ENCODE measurements at regions not wholly inside any gene's neighbourhood (a gene's known extent, or its start where the extent isn't known, plus 50 kb on each side); places are given as distances from the start of the nearest gene placed in this dataset.

DNA sequence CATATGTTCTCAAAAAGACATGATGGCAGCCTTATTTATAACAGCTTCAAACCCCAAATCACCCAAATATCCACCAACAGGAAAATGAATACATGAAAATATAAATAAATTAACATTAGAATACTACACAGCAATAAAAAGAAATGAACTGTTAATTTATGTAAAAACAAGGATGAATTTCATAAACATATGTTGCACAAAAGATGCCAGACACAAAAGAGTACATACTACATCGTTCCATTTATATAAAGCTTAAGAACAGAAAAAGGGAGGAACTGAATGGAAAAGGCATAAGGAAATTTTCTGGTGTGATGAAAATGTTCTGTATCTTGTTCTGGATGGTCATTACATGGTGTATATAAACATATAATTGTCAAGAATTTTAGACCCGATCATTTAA, 69.9 kb upstream of the TUSC7 start:
- TF ChIP-seq, protein P1, sequence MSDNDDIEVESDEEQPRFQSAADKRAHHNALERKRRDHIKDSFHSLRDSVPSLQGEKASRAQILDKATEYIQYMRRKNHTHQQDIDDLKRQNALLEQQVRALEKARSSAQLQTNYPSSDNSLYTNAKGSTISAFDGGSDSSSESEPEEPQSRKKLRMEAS (IDR thresholded peaks at IDR 0.05): no peak
- TF ChIP-seq ZBTB7A (IDR thresholded peaks at IDR 0.05; ENCODE audit: low read depth) (no peak), TAF1 (IDR thresholded peaks at IDR 0.05; ENCODE audit: low read depth) (no peak), CREB1 (IDR thresholded peaks at IDR 0.05; ENCODE audit: low read depth) (no peak), FOXM1 (IDR thresholded peaks at IDR 0.05; ENCODE audit: borderline replicate concordance, low read depth) (no peak), TEAD4 (IDR thresholded peaks at IDR 0.05) (no peak), YY1 (IDR thresholded peaks at IDR 0.05; ENCODE audit: low read depth) (no peak), CEBPB (IDR thresholded peaks at IDR 0.05) (no peak), NFIC (IDR thresholded peaks at IDR 0.05) (no peak), EGR1 (IDR thresholded peaks at IDR 0.05) (no peak), EP300 (IDR thresholded peaks at IDR 0.05; ENCODE audit: borderline replicate concordance) (no peak)
- TF ChIP-seq, protein P2, sequence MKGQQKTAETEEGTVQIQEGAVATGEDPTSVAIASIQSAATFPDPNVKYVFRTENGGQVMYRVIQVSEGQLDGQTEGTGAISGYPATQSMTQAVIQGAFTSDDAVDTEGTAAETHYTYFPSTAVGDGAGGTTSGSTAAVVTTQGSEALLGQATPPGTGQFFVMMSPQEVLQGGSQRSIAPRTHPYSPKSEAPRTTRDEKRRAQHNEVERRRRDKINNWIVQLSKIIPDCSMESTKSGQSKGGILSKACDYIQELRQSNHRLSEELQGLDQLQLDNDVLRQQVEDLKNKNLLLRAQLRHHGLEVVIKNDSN (IDR thresholded peaks at IDR 0.05): no peak

DNA sequence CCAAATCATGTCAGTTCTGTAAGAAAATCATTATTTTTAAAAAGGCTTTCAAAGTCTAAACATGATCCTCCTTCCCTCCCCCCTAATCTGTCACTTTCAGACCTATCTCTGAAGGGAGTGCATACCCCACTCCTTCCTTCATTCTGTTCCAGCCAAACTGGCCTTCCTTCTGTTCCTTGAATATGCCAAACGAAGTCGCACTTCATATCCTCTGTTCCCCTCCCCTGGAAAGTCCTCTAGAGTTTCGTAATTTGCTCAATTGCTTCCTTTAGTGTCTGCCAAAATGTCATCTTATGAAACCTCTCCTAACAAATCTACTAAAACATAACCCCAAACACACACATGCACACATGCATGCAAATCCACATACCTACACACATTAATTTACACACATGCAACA, 69.5 kb upstream of the TUSC7 start:
- TF ChIP-seq RAD21 (IDR thresholded peaks at IDR 0.05; ENCODE audit: low read depth): no peak
- no peak for TF ChIP-seq YY1 (IDR thresholded peaks at IDR 0.05; ENCODE audit: low read depth)
- TF ChIP-seq, protein P1 (IDR thresholded peaks at IDR 0.05): no peak
- TF ChIP-seq FOXM1 (IDR thresholded peaks at IDR 0.05; ENCODE audit: borderline replicate concordance, low read depth): no peak
- TF ChIP-seq CEBPB (IDR thresholded peaks at IDR 0.05): no peak
- TF ChIP-seq, protein P3, sequence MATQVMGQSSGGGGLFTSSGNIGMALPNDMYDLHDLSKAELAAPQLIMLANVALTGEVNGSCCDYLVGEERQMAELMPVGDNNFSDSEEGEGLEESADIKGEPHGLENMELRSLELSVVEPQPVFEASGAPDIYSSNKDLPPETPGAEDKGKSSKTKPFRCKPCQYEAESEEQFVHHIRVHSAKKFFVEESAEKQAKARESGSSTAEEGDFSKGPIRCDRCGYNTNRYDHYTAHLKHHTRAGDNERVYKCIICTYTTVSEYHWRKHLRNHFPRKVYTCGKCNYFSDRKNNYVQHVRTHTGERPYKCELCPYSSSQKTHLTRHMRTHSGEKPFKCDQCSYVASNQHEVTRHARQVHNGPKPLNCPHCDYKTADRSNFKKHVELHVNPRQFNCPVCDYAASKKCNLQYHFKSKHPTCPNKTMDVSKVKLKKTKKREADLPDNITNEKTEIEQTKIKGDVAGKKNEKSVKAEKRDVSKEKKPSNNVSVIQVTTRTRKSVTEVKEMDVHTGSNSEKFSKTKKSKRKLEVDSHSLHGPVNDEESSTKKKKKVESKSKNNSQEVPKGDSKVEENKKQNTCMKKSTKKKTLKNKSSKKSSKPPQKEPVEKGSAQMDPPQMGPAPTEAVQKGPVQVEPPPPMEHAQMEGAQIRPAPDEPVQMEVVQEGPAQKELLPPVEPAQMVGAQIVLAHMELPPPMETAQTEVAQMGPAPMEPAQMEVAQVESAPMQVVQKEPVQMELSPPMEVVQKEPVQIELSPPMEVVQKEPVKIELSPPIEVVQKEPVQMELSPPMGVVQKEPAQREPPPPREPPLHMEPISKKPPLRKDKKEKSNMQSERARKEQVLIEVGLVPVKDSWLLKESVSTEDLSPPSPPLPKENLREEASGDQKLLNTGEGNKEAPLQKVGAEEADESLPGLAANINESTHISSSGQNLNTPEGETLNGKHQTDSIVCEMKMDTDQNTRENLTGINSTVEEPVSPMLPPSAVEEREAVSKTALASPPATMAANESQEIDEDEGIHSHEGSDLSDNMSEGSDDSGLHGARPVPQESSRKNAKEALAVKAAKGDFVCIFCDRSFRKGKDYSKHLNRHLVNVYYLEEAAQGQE (IDR thresholded peaks at IDR 0.05; ENCODE audit: low read depth): no peak
- TF ChIP-seq CREB1 (IDR thresholded peaks at IDR 0.05; ENCODE audit: low read depth): no peak

DNA sequence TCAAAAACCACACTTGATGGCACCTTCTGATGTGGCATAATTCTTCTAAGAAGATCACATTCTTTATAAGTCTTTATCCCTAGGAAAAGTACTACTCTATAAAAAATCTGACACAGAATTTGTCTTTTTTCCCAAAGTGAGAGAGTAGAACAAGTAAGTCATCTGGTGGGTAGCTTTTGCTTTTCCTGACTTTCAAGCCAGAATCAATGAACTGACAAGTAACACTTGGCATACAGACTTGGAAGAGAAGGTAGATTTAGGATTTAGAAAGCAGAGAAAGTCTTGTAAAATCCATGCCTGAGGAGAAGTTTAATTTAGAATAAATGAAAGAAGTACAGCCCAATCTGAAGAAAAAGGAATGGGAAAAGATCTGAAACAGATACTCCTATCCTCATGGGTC, 66.6 kb upstream of the TUSC7 start:
- TF ChIP-seq CREB1 (IDR thresholded peaks at IDR 0.05; ENCODE audit: low read depth) (no peak), EGR1 (IDR thresholded peaks at IDR 0.05) (no peak), CEBPB (IDR thresholded peaks at IDR 0.05) (no peak)
- TF ChIP-seq, protein P1 (IDR thresholded peaks at IDR 0.05): no peak
- TF ChIP-seq, protein P3 (IDR thresholded peaks at IDR 0.05; ENCODE audit: low read depth): no peak

DNA sequence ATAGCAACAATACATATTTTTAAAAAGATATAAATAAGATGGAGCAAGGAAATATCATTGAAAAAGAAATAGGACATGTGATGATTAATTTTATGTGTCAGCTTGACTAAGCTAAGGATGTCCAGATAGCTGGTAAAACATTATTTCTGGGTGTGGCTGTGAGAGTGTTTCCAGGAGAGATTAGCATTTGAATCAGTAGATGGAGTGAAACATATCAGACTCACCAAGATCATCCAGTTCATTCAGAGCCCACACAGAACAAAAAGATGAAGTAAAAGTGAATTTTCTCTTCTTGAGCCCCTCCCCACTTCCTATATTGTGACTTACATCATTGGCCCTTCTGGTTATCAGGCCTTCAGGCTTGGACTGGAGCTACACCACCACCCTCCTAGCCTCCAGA, 61.6 kb upstream of the TUSC7 start:
- TF ChIP-seq, protein P3 (IDR thresholded peaks at IDR 0.05; ENCODE audit: low read depth): no peak
- TF ChIP-seq FOXM1 (IDR thresholded peaks at IDR 0.05; ENCODE audit: borderline replicate concordance, low read depth): no peak
- TF ChIP-seq TEAD4 (IDR thresholded peaks at IDR 0.05): no peak
- TF ChIP-seq NFIC (IDR thresholded peaks at IDR 0.05): no peak
- TF ChIP-seq RAD21 (IDR thresholded peaks at IDR 0.05; ENCODE audit: low read depth): no peak
- TF ChIP-seq YY1 (IDR thresholded peaks at IDR 0.05; ENCODE audit: low read depth): no peak
- TF ChIP-seq EP300 (IDR thresholded peaks at IDR 0.05; ENCODE audit: borderline replicate concordance): no peak
- TF ChIP-seq CREB1 (IDR thresholded peaks at IDR 0.05; ENCODE audit: low read depth): no peak
- no peak for TF ChIP-seq TCF12 (IDR thresholded peaks at IDR 0.05; ENCODE audit: low read depth)
- no peak for TF ChIP-seq TAF1 (IDR thresholded peaks at IDR 0.05; ENCODE audit: low read depth)
- TF ChIP-seq EGR1 (IDR thresholded peaks at IDR 0.05): no peak
- TF ChIP-seq ZBTB7A (IDR thresholded peaks at IDR 0.05; ENCODE audit: low read depth): no peak
- TF ChIP-seq, protein P1 (IDR thresholded peaks at IDR 0.05): no peak
